ENCODE measurements at regions not wholly inside any gene's neighbourhood (a gene's known extent, or its start where the extent isn't known, plus 50 kb on each side); places are given as distances from the start of the nearest gene placed in this dataset.

- H3K79me2 ChIP-seq (ENCODE audit: insufficient read depth, low read length) = no peaks in the 10 kb centered on the region
- H3K4me3 ChIP-seq (ENCODE audit: low read depth, low read length, poor library complexity, severe bottlenecking) = no peak overlapping the region
- no peaks in the 10 kb centered on the region for H3F3A ChIP-seq (ENCODE audit: insufficient read depth, low read length)
- no peaks in the 10 kb centered on the region for H4K20me1 ChIP-seq (ENCODE audit: insufficient read depth, low read length)
- H3K9me3 ChIP-seq (ENCODE audit: low read length) = no peaks in the 10 kb centered on the region
- H2AFZ ChIP-seq (ENCODE audit: low read length) = no peak overlapping the region
- no peak for TF ChIP-seq EZH2 (IDR thresholded peaks at IDR 0.05; ENCODE audit: borderline replicate concordance, low read length)
- no peak for TF ChIP-seq CTCF (IDR thresholded peaks at IDR 0.05; ENCODE audit: low read length)
- H3K9me2 ChIP-seq (ENCODE audit: low read depth, low read length) = no peaks in the 10 kb centered on the region
- H3K27ac ChIP-seq (ENCODE audit: low read depth, low read length, poor library complexity, severe bottlenecking) = no peak overlapping the region
- no peaks in the 10 kb centered on the region for H3K27me3 ChIP-seq (ENCODE audit: insufficient read depth, low read length)
- H3K4me2 ChIP-seq (ENCODE audit: low read length) = no peak overlapping the region
- no peak overlapping the region for H3K9ac ChIP-seq (ENCODE audit: low read length)
- no peaks in the 10 kb centered on the region for H3K4me1 ChIP-seq (ENCODE audit: insufficient read depth, low read length, severe bottlenecking)
- no peaks in the 10 kb centered on the region for H3K36me3 ChIP-seq (ENCODE audit: insufficient read depth, low read length)
Measured at GRCh38 chr5:163190283-163190682, 247.1 kb upstream of the CCNG1 start.

- Histone ChIP-seq H3K4me2 (ENCODE audit: low read length) (no peak overlapping the region), H3K9me3 (ENCODE audit: low read length) (no peaks in the 10 kb centered on the region), H3K9me2 (ENCODE audit: low read depth, low read length) (no peaks in the 10 kb centered on the region), H3F3A (ENCODE audit: insufficient read depth, low read length) (no peaks in the 10 kb centered on the region), H2AFZ (ENCODE audit: low read length) (no peak overlapping the region), H4K20me1 (ENCODE audit: insufficient read depth, low read length) (no peaks in the 10 kb centered on the region), H3K79me2 (ENCODE audit: insufficient read depth, low read length) (no peaks in the 10 kb centered on the region), H3K27me3 (ENCODE audit: insufficient read depth, low read length) (no peaks in the 10 kb centered on the region), H3K36me3 (ENCODE audit: insufficient read depth, low read length) (no peaks in the 10 kb centered on the region), H3K4me3 (ENCODE audit: low read depth, low read length, poor library complexity, severe bottlenecking) (no peak overlapping the region), H3K27ac (ENCODE audit: low read depth, low read length, poor library complexity, severe bottlenecking) (no peak overlapping the region), H3K9ac (ENCODE audit: low read length) (no peak overlapping the region), H3K4me1 (ENCODE audit: insufficient read depth, low read length, severe bottlenecking) (no peaks in the 10 kb centered on the region)
- TF ChIP-seq EZH2 (IDR thresholded peaks at IDR 0.05; ENCODE audit: borderline replicate concordance, low read length) = no peak
- TF ChIP-seq CTCF (IDR thresholded peaks at IDR 0.05; ENCODE audit: low read length) = no peak
Measured at GRCh38 chr5:163190784-163191183, 246.6 kb upstream of the CCNG1 start.

- H3K4me2 ChIP-seq (ENCODE audit: low read length) = no peak overlapping the region
- no peak overlapping the region for H3K27ac ChIP-seq (ENCODE audit: low read depth, low read length, poor library complexity, severe bottlenecking)
- H3K36me3 ChIP-seq (ENCODE audit: insufficient read depth, low read length) = no peaks in the 10 kb centered on the region
- no peak overlapping the region for H2AFZ ChIP-seq (ENCODE audit: low read length)
- no peak overlapping the region for H3K4me3 ChIP-seq (ENCODE audit: low read depth, low read length, poor library complexity, severe bottlenecking)
- H3K27me3 ChIP-seq (ENCODE audit: insufficient read depth, low read length) = no peaks in the 10 kb centered on the region
- no peaks in the 10 kb centered on the region for H3K79me2 ChIP-seq (ENCODE audit: insufficient read depth, low read length)
- H3K9ac ChIP-seq (ENCODE audit: low read length) = no peak overlapping the region
- no peaks in the 10 kb centered on the region for H3K4me1 ChIP-seq (ENCODE audit: insufficient read depth, low read length, severe bottlenecking)
- H3K9me2 ChIP-seq (ENCODE audit: low read depth, low read length) = no peaks in the 10 kb centered on the region
- TF ChIP-seq EZH2 (IDR thresholded peaks at IDR 0.05; ENCODE audit: borderline replicate concordance, low read length) (no peak), CTCF (IDR thresholded peaks at IDR 0.05; ENCODE audit: low read length) (no peak)
- no peaks in the 10 kb centered on the region for H3K9me3 ChIP-seq (ENCODE audit: low read length)
- H4K20me1 ChIP-seq (ENCODE audit: insufficient read depth, low read length) = no peaks in the 10 kb centered on the region
- H3F3A ChIP-seq (ENCODE audit: insufficient read depth, low read length) = no peaks in the 10 kb centered on the region
Measured at GRCh38 chr5:163193886-163194285, 243.5 kb upstream of the CCNG1 start.

Data from OCI-LY1 (cell line).